A549 (cell line): ENCODE measurements at regions not wholly inside any gene's neighbourhood (a gene's known extent, or its start where the extent isn't known, plus 50 kb on each side); places are given as distances from the start of the nearest gene placed in this dataset.

ENCODE experiments used
- ATAC-seq, 2 experiments: fragments of 200-7000 bp in 1 of 2; fragments of >200 bp in 1 of 2; cut with Nextera tagmentation in 1 of 2; cut with Tn5 transposase in 1 of 2; 3 replicates each; pipeline versions ENCODE4 v1.8.0 to v1.9.1; 2018 to 2020; ENCODE audit warnings: mild to moderate bottlenecking in 1 of 2, moderate library complexity in 1 of 2
- CTCF ChIA-PET: fragments of 300-600 bp; sonication (Branson Sonifier 250); formaldehyde crosslinking; extraction: SDS; loops from one replicate; lab custom pipeline; 2021; ENCODE audit warnings: antibody characterized with exemption, inconsistent platforms; lab: Yijun Ruan, JAX
- POLR2A ChIA-PET: fragments of 350-600 bp; formaldehyde crosslinking; extraction: SDS; loops from one replicate; lab custom pipeline; 2021; ENCODE audit warnings: antibody characterized with exemption, inconsistent platforms; lab: Yijun Ruan, JAX
- DNase-seq, 2 experiments: peaks; one replicate each; pipeline versions ENCODE4 v3.0.0 to v3.0.0-alpha.2; 2011 to 2016; ENCODE audit warnings: low read depth in 1 of 2, low spot score in 1 of 2
- FAIRE-seq: peaks from 2 replicates; lab custom pipeline; 2011; peaks lifted over from hg19 to GRCh38; lab: Jason Lieb, UNC
- H3K27ac ChIP-seq, 2 experiments: fragments of >200 bp; sonication (Bioruptor Twin); formaldehyde crosslinking; 3 replicates each; pipeline ENCODE4 v1.5.1; 2016 to 2017
- H3K4me1 ChIP-seq: fragments of >200 bp; sonication (Bioruptor Twin); formaldehyde crosslinking; 3 replicates; pipeline ENCODE4 v1.6.1; 2016
- H3K4me2 ChIP-seq: fragments of >200 bp; sonication (Bioruptor Twin); formaldehyde crosslinking; 3 replicates; pipeline ENCODE4 v1.6.1; 2016
- H3K4me3 ChIP-seq: fragments of >200 bp; sonication (Bioruptor Twin); formaldehyde crosslinking; 3 replicates; pipeline ENCODE4 v1.5.1; 2016
- H3K9me3 ChIP-seq: fragments of >200 bp; sonication (Bioruptor Twin); formaldehyde crosslinking; 3 replicates; pipeline ENCODE4 v1.6.1; 2016
- BHLHE40 ChIP-seq: IDR thresholded peaks from 2 replicates; pipeline ENCODE4 v1.6.1; 2012; ENCODE audit warnings: low read depth, low read length, inconsistent platforms
- CEBPB ChIP-seq, 2 experiments: fragments of >200 bp in 1 of 2; sonication (Bioruptor Twin) in 1 of 2; formaldehyde crosslinking in 1 of 2; IDR thresholded peaks; 2 replicates each; pipeline ENCODE4 v1.6.1; 2012 to 2016
- CHD4 ChIP-seq: fragments of 200-600 bp; sonication (generic); IDR thresholded peaks from 2 replicates; pipeline ENCODE4 v1.6.1; 2016; ENCODE audit warnings: antibody characterized with exemption, mild to moderate bottlenecking, borderline replicate concordance
- E2F6 ChIP-seq: IDR thresholded peaks from 2 replicates; pipeline ENCODE4 v1.6.1; 2012; ENCODE audit warnings: low read depth, borderline replicate concordance
- ESRRA ChIP-seq: fragments of 150-350 bp; IDR thresholded peaks from 2 replicates; pipeline ENCODE4 v1.6.1; 2014; ENCODE audit warnings: mild to moderate bottlenecking, low read length, borderline replicate concordance
- GATA3 ChIP-seq: IDR thresholded peaks from 2 replicates; pipeline ENCODE4 v1.6.1; 2012; ENCODE audit warnings: borderline replicate concordance
- HDAC2 ChIP-seq: fragments of 200-600 bp; sonication (generic); IDR thresholded peaks from 2 replicates; pipeline ENCODE4 v1.6.1; 2016
- HES2 ChIP-seq: fragments of >200 bp; sonication (Bioruptor Twin); formaldehyde crosslinking; IDR thresholded peaks from 2 replicates; pipeline ENCODE4 v1.6.1; 2016
- HOXB13 ChIP-seq: fragments of 250-450 bp; sonication (Bioruptor Pico); IDR thresholded peaks from 2 replicates; pipeline ENCODE4 v1.5.0; 2020; ENCODE audit warnings: low read depth, mild to moderate bottlenecking, moderate library complexity
- JUN ChIP-seq, 2 experiments: fragments of >200 bp; sonication (Bioruptor Twin); formaldehyde crosslinking; IDR thresholded peaks; 2 replicates in 1 of 2; 3 replicates in 1 of 2; pipeline ENCODE4 v1.6.1; 2016 to 2017
- KDM1A ChIP-seq: fragments of 200-600 bp; sonication (generic); IDR thresholded peaks from 2 replicates; pipeline ENCODE4 v1.6.1; 2016; ENCODE audit warnings: low read depth, mild to moderate bottlenecking
- MAX ChIP-seq: IDR thresholded peaks from 2 replicates; pipeline ENCODE4 v1.6.1; 2012
- MYC ChIP-seq: IDR thresholded peaks from 2 replicates; pipeline ENCODE4 v1.6.1; 2012; ENCODE audit warnings: mild to moderate bottlenecking, inconsistent platforms, low read length, improper control_type of control experiment, borderline replicate concordance
- NPAS2 ChIP-seq: fragments of 250-450 bp; sonication (Bioruptor Pico); IDR thresholded peaks from 2 replicates; pipeline ENCODE4 v1.8.0; 2022; ENCODE audit warnings: mild to moderate bottlenecking, moderate library complexity, borderline replicate concordance
- RCOR1 ChIP-seq: fragments of 150-350 bp; IDR thresholded peaks from 2 replicates; pipeline ENCODE4 v1.6.1; 2014; ENCODE audit warnings: antibody characterized with exemption, low read length, low read depth
- REST ChIP-seq: fragments of 200-600 bp; sonication (generic); IDR thresholded peaks from 2 replicates; pipeline ENCODE4 v1.6.1; 2016; ENCODE audit warnings: antibody characterized with exemption, mild to moderate bottlenecking, moderate library complexity
- RFX5 ChIP-seq: fragments of 450-650 bp; IDR thresholded peaks from 2 replicates; pipeline ENCODE4 v1.7.1; 2014; ENCODE audit warnings: antibody characterized with exemption, mild to moderate bottlenecking, moderate library complexity
- ZC3H11A ChIP-seq: fragments of 450-650 bp; IDR thresholded peaks from 2 replicates; pipeline ENCODE4 v1.6.1; 2014; ENCODE audit warnings: antibody characterized with exemption, mild to moderate bottlenecking
- ZFP36 ChIP-seq: fragments of 450-650 bp; IDR thresholded peaks from 2 replicates; pipeline ENCODE4 v1.6.1; 2014; ENCODE audit warnings: borderline replicate concordance; ENCODE audit not compliant: partially characterized antibody
- ZNF302 ChIP-seq: fragments of 250-450 bp; sonication (Bioruptor Pico); IDR thresholded peaks from 2 replicates; pipeline ENCODE4 v1.9.0; 2021; ENCODE audit warnings: inconsistent platforms, mild to moderate bottlenecking, moderate library complexity
- ZSCAN20 ChIP-seq: fragments of 250-450 bp; sonication (Bioruptor Pico); IDR thresholded peaks from 2 replicates; pipeline ENCODE4 v1.8.0; 2022; ENCODE audit warnings: mild to moderate bottlenecking, moderate library complexity
- WGBS: methylation state at CpG from one replicate; pipeline ENCODE4 v1.1.6; 2017; ENCODE audit errors: missing lambda C conversion rate; 5-methylcytosine and 5-hydroxymethylcytosine counted together
- TF ChIP-seq, protein P1 (sequence below): fragments of 250-450 bp; sonication (Bioruptor Pico); IDR thresholded peaks from 2 replicates; pipeline ENCODE4 v1.5.0; 2021; ENCODE audit warnings: mild to moderate bottlenecking, moderate library complexity, borderline replicate concordance
- TF ChIP-seq, protein P2 (sequence below): fragments of 450-650 bp; IDR thresholded peaks from 2 replicates; pipeline ENCODE4 v1.6.1; 2014; ENCODE audit warnings: antibody characterized with exemption

GRCh38 chr14:27559848-27560247 lies 962.0 kb upstream of the NOVA1 start:
- no peak for ATAC-seq
- Histone ChIP-seq H3K27ac (no peak overlapping the region), H3K4me2 (no peak overlapping the region), H3K4me3 (no peak overlapping the region), H3K4me1 (no peaks in the 10 kb centered on the region), H3K9me3 (no peaks in the 10 kb centered on the region)
- DNase-seq: no peak
- ChIA-PET POLR2A (no interaction called here), CTCF (no interaction called here)
- no peak for TF ChIP-seq MAX
- no peak for TF ChIP-seq JUN (IDR thresholded peaks at IDR 0.05)
- TF ChIP-seq RCOR1: no peak
- TF ChIP-seq CEBPB (IDR thresholded peaks at IDR 0.05): no peak
- no peak for TF ChIP-seq HOXB13
- TF ChIP-seq CHD4: no peak
- no peak for TF ChIP-seq HDAC2
- TF ChIP-seq, protein P1, sequence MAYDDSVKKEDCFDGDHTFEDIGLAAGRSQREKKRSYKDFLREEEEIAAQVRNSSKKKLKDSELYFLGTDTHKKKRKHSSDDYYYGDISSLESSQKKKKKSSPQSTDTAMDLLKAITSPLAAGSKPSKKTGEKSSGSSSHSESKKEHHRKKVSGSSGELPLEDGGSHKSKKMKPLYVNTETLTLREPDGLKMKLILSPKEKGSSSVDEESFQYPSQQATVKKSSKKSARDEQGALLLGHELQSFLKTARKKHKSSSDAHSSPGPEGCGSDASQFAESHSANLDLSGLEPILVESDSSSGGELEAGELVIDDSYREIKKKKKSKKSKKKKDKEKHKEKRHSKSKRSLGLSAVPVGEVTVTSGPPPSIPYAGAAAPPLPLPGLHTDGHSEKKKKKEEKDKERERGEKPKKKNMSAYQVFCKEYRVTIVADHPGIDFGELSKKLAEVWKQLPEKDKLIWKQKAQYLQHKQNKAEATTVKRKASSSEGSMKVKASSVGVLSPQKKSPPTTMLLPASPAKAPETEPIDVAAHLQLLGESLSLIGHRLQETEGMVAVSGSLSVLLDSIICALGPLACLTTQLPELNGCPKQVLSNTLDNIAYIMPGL: no peak
- FAIRE-seq: no peak

- POLR2A ChIA-PET: no interaction called here
- Histone ChIP-seq H3K4me2 (no peak overlapping the region), H3K4me1 (no peaks in the 10 kb centered on the region), H3K27ac (no peak overlapping the region), H3K9me3 (no peaks in the 10 kb centered on the region), H3K4me3 (no peak overlapping the region)
- WGBS: 9% methylated on average over 1 of the region's 1 CpG
- no peak for DNase-seq
- CTCF ChIA-PET: no interaction called here
- TF ChIP-seq ZSCAN20 (no peak), RFX5 (no peak), CHD4 (no peak), ESRRA (no peak), HES2 (no peak), KDM1A (no peak), ZC3H11A (no peak), ZFP36 (no peak), REST (no peak), E2F6 (no peak), CEBPB (IDR thresholded peaks at IDR 0.05) (no peak), MYC (no peak), ZNF302 (CRISPR knock-in tag) (no peak), JUN (IDR thresholded peaks at IDR 0.05) (no peak), BHLHE40 (no peak), NPAS2 (CRISPR knock-in tag) (no peak), GATA3 (no peak), RCOR1 (no peak)
- TF ChIP-seq, protein P2, sequence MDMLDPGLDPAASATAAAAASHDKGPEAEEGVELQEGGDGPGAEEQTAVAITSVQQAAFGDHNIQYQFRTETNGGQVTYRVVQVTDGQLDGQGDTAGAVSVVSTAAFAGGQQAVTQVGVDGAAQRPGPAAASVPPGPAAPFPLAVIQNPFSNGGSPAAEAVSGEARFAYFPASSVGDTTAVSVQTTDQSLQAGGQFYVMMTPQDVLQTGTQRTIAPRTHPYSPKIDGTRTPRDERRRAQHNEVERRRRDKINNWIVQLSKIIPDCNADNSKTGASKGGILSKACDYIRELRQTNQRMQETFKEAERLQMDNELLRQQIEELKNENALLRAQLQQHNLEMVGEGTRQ: no peak
- FAIRE-seq: no peak
- no peak for ATAC-seq
Observed at GRCh38 chr14:27566843-27567382, 969.1 kb upstream of the NOVA1 start.
